Superior temporal gyrus (tissue), 1 donor: ENCODE measurements at regions not wholly inside any gene's neighbourhood (a gene's known extent, or its start where the extent isn't known, plus 50 kb on each side); places are given as distances from the start of the nearest gene placed in this dataset.
"Not testable (repeated sequence)": the region's sequence is repeated elsewhere in the genome, so short reads cannot be mapped to it uniquely, and the experiment has no call there.

ENCODE experiments used
- DNase-seq: peaks from one replicate; pipeline ENCODE4 v3.0.0-alpha.2; 2016; ENCODE audit errors: extremely low spot score

DNA sequence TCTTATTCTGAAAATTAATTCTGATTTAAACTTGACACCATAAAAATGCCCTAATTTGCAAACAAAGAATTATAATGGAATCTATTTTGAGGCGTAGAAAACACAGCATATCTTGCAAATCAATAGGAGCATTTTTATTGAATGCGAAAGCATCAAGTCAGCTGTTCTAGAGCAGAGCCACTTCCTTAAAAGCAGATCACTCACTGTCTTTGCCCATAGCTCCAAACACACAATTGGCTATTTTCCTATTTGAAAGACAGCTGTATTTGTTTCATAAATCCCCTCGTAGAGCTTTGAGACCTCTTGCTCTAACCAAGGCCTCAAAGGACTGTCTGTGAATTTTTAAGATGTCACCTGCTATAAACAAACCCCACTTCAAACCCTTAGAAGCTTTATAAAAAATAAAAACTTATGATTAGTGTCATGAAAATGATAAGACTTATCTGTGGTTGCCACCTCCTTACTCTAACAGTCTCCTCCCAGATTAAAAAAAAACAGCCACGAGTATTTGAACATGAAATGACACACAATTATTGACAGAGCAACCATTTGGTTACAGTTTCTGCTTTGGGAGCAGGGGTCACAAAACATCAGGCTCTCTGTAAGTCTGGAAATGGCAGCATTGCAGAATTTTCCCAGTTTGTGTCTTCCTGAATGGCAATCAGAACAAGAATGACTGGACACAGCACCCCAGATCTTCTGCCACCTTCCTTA is 75.6 kb upstream of the RASEF start:
- no peak for DNase-seq

GRCh38 chr9:83133316-83133715 is 70.4 kb upstream of the RASEF start:
- DNase-seq = no peak

GRCh38 chr9:83132768-83133167 is 69.8 kb upstream of the RASEF start:
- DNase-seq = no peak

DNA sequence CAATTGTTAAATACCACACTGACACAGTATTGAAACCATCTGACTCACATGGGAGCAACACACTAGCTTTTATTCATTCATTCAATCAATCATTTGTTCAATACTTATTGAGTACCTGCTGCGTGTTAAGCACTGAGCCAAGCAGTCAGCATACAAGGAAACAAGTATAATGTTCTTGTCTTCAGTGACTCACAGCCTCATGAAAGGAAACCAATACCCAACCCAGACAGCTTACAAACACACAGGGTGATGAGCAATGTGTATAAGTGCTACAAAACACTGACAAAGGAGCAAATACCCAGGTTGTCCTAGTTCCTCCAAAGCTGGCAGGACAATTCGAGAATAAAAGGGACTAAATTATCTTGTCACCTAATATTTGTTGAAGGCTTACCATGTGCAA is 67.6 kb upstream of the RASEF start:
- no peak for DNase-seq

- no peak for DNase-seq
These were observed 62.7 kb upstream of the RASEF start for GRCh38 chr9:83125671-83126070.

GRCh38 chr9:83119873-83120272 is 56.9 kb upstream of the RASEF start:
- DNase-seq = no peak

- no peak for DNase-seq
These were observed 53.1 kb upstream of the RASEF start for GRCh38 chr9:83116026-83116425.

GRCh38 chr9:83113445-83113844 is 50.5 kb upstream of the RASEF start:
- DNase-seq = not testable (repeated sequence)
